ENCODE measurements at regions not wholly inside any gene's neighbourhood (a gene's known extent, or its start where the extent isn't known, plus 50 kb on each side); places are given as distances from the start of the nearest gene placed in this dataset.

- TF ChIP-seq CTCF (IDR thresholded peaks at IDR 0.05; ENCODE audit: insufficient read depth, low read depth, low read length): no peak
- TF ChIP-seq EZH2 (IDR thresholded peaks at IDR 0.05; ENCODE audit: insufficient read depth, low read length): no peak
Measured at GRCh38 chr4:121233982-121234381, 69.9 kb upstream of the TNIP3 start.
